Hippocampal formation (tissue), 2 donors: ENCODE measurements at regions not wholly inside any gene's neighbourhood (a gene's known extent, or its start where the extent isn't known, plus 50 kb on each side); places are given as distances from the start of the nearest gene placed in this dataset.

Experiments used
- DNase-seq, 2 donors: peaks; one replicate each; lab custom pipeline; 2025; lab: John Stamatoyannopoulos, UW

- no peak for DNase-seq
Observed at GRCh38 chr15:39304931-39305728, 275.7 kb upstream of the THBS1 start.

- DNase-seq = no peak
Observed at GRCh38 chr15:39310633-39311032, 270.2 kb upstream of the THBS1 start.

DNA sequence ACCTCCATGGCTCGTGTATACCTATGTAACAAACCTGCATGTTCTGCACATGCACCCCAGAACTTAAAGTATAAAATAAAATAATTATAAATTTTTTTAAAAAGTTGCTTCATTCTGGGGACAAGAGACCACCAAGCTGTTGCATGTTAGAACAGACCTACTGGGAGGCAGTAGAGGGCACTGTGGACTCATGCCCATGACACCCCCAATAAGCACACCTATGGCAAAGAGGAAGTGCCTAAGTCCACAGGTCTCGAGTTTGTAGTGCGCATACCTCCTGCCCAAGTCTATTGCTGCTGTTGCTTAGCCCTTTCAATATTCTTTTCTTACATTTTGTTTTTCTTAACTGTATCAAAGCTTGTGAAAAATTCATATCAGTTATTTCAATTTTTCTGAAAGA lies 267.9 kb upstream of the THBS1 start:
- DNase-seq = no peak

- DNase-seq = no peak
Observed at GRCh38 chr15:39313467-39313866, 267.4 kb upstream of the THBS1 start.

DNA sequence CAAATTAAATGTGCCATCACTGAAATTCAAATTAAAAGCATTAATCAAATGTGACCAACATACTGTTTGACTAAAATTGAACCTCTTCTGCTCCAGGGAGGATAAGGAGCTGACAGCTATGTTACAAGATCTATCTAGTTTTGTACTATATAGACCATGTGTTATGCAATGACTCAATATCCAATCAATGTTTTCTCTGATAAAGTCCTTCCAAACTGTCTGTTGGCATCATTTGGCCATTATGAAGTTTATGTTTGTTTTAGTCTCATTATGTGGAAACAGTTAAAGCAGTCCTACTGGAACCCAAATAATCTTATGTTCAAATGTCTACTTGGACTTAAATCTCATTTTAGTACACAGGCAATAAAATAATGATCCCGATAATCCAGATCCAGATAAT lies 267.0 kb upstream of the THBS1 start:
- no peak for DNase-seq

GRCh38 chr15:39315206-39315850 lies 265.6 kb upstream of the THBS1 start:
- DNase-seq = no peak

- no peak for DNase-seq
Observed at GRCh38 chr15:39317225-39317624, 263.7 kb upstream of the THBS1 start.

GRCh38 chr15:39318231-39318630 lies 262.6 kb upstream of the THBS1 start:
- DNase-seq = no peak

GRCh38 chr15:39320355-39320754 lies 260.5 kb upstream of the THBS1 start:
- DNase-seq = no peak

DNA sequence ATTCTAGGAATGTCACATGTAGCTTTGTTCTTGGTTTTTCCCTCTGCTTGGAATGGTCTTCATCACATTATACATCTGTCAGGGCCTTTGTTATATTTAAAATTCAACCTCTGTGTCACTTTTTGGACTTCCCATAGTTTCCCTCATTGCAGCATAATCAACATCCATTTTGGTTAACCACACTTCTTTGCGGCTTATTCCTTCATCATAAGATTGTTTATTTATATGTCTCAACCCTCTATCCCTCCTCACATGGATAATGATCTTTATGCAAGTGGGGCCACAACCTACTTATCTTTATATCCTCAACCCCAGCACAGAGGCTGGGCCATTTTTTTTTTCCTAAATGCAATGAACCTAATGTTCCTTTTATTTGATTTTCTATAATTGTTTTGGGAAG lies 260.0 kb upstream of the THBS1 start:
- no peak for DNase-seq

DNA sequence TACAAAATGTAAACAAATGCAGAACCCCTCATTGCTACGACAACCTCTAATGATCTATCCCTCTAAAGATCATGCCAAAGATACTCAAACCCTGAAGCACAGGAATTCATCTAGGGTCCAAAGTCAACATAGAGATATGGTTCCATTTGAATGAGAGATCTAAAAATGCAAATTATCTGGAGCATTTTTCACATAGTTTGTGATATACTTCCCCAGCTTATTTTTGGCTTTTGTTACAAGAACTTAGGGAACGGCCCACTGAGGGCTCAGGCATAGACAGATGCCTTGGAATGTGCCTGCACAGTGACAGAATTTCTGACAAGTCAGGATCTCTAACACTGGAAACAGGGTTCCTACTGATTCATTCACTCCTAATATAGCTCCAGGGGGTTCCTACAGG lies 258.9 kb upstream of the THBS1 start:
- DNase-seq = no peak

DNA sequence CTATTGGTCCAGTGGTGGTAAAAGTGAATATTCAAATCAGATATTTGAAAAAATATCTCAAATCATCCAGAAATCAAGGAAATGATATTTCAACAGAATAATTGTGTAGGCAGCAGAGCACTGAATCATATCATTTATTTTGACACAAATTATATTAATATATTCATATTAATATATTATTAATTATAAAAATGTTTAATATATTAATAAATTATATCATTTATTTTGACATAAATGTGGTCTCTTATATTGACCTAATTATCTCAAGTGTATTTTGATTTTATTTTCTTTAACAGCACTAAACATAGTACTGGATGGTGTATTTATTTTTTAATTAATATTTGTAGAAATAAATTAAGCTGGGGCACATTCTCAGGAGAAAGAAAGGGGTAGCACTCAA lies 257.7 kb upstream of the THBS1 start:
- DNase-seq = no peak

- no peak for DNase-seq
Observed at GRCh38 chr15:39323706-39324105, 257.2 kb upstream of the THBS1 start.

GRCh38 chr15:39326306-39326975 lies 254.4 kb upstream of the THBS1 start:
- no peak for DNase-seq

GRCh38 chr15:39327005-39327730 lies 253.7 kb upstream of the THBS1 start:
- no peak for DNase-seq

GRCh38 chr15:39330061-39330460 lies 250.8 kb upstream of the THBS1 start:
- DNase-seq = peak in 1 of 2 donors; percentile 18

DNA sequence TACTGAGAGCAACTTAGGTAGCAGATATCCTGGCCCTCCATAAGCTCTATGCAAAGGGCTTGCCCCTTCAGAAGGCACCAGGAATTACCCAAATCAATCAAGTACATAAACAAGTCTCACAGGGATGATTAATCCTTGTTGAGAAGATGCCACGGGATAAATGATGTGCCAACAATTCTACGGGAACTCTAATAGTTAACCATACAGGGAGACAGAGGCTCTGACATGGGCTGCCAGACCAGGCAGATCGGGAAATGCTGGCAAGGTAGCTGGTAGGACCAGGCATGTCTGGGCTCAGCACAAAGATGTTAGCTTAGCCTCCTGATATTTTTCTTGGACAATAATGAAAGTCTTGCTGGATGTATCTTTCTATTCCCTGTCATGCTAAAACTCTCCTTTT lies 249.3 kb upstream of the THBS1 start:
- no peak for DNase-seq

GRCh38 chr15:39332846-39333245 lies 248.0 kb upstream of the THBS1 start:
- DNase-seq = no peak

DNA sequence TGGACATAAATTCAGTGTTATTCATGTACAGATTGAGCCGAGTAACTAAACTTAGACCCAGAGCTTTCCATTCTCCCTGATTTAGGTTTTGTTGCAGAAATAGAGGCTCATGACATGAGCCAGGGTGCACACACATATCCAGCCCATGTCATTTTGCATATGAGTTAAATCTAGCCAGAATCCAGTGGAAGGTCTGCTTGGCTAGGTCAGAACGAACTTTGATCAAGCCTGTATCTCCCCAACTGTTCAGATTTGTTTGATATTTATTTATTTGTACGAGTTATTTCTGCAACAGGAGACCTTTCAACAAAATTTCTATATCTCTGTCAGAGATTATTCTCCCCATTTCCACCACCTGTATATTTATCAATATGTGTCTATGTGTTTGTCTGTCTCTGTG lies 247.5 kb upstream of the THBS1 start:
- DNase-seq = no peak

DNA sequence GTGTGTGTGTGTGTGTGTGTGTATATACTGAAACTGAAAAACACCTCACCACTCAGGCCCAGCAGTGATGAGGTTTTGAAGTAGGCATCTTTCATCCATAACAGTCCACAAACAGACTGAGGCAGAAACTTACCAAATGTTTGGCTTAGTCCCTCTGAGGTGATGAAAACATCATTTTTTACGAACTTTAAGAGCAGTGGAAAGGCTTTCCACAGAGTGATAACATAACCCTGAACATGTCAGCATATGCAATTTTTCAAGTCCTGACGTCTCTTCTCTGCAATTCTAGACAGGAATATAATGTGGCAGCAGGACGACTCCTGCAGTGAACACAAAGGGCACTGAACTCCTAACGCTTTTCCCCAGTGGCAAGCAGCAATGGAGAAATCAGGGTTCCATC lies 247.0 kb upstream of the THBS1 start:
- no peak for DNase-seq

DNA sequence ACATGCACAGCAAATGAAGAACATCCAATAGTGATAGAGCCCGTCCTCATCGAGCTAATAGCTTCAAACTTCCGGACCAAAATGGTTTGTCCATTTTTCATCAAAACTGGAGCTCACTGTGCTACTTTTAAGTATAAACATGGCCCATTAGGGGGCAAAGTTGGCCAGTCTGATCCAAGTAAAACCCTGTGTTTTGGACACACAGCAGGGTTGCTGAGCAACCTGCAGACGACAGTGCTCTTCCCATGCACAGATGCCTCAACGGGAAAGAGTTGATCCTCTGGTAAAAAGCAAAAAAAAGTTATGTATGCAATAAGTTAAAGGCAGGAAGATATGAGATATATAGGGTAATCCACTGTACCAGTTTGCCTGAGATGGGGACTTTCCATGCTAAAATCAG lies 244.0 kb upstream of the THBS1 start:
- DNase-seq = no peak

DNA sequence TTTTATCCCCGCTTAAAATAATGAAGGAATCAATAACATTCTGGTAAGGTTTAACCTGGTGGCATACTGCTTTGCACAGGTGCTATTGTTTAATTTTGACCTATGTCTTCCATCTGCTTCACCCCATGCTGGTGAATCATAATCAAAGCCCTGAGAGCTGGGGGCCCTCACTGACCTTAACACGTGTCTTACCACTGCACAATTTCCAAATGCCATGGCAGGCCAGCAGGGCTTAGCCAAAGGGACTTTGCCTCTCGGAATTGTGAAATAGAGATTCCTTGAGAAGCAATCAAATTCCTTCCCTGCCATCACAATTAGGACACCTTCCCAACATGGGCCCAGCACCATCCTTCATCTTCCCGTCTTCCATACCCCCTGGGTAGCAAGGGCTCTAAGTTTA lies 242.6 kb upstream of the THBS1 start:
- no peak for DNase-seq
